Liver (tissue), 8 donors: ENCODE measurements at regions not wholly inside any gene's neighbourhood (a gene's known extent, or its start where the extent isn't known, plus 50 kb on each side); places are given as distances from the start of the nearest gene placed in this dataset.

Experiments used
- DNase-seq: peaks from one replicate; pipeline ENCODE4 v3.0.0-alpha.2; 2017; ENCODE audit warnings: low spot score
- H3K27ac ChIP-seq, 2 donors: one replicate each; pipeline ENCODE4 v1.7.0; 2013; ENCODE audit warnings: inconsistent platforms in 2 of 2, low read length in 2 of 2, control low read depth in 1 of 2, low read depth in 1 of 2, mild to moderate bottlenecking in 1 of 2
- H3K27me3 ChIP-seq, 4 donors: one replicate each; pipeline versions ENCODE4 v1.6.1 to v1.7.0; 2013; ENCODE audit warnings: low read length in 3 of 4, inconsistent platforms in 1 of 4, mild to moderate bottlenecking in 1 of 4, moderate library complexity in 1 of 4; ENCODE audit not compliant: control insufficient read depth in 4 of 4, insufficient read depth in 4 of 4
- H3K36me3 ChIP-seq, 4 donors: one replicate each; pipeline versions ENCODE4 v1.6.1 to v1.7.0; 2013; ENCODE audit warnings: low read length in 3 of 4, mild to moderate bottlenecking in 3 of 4, low read depth in 1 of 4, moderate library complexity in 1 of 4; ENCODE audit not compliant: control insufficient read depth in 4 of 4, insufficient read depth in 3 of 4
- H3K4me1 ChIP-seq, 4 donors: one replicate each; pipeline versions ENCODE4 v1.6.1 to v1.7.0; 2013; ENCODE audit warnings: low read length in 3 of 4, mild to moderate bottlenecking in 3 of 4, moderate library complexity in 1 of 4; ENCODE audit not compliant: control insufficient read depth in 4 of 4, insufficient read depth in 4 of 4
- H3K4me3 ChIP-seq, 3 donors: one replicate each; pipeline versions ENCODE4 v1.6.1 to v1.7.0; 2013; ENCODE audit warnings: low read length in 3 of 3, control low read depth in 1 of 3, low read depth in 1 of 3, mild to moderate bottlenecking in 1 of 3
- H3K9ac ChIP-seq, 2 donors: one replicate each; pipeline ENCODE4 v1.7.0; 2013; ENCODE audit warnings: low read length in 2 of 2, mild to moderate bottlenecking in 2 of 2, moderate library complexity in 2 of 2, control low read depth in 1 of 2, low read depth in 1 of 2
- H3K9me3 ChIP-seq, 4 donors: one replicate each; pipeline versions ENCODE4 v1.6.1 to v1.7.0; 2013; ENCODE audit warnings: low read length in 3 of 4; ENCODE audit not compliant: control insufficient read depth in 4 of 4
- ATF3 ChIP-seq: IDR thresholded peaks from 2 replicates; pipeline ENCODE4 v1.6.1; 2016; ENCODE audit warnings: antibody characterized with exemption
- CTCF ChIP-seq: fragments of 150-350 bp; IDR thresholded peaks from 2 replicates; pipeline ENCODE4 v1.5.1; 2017; ENCODE audit warnings: improper control_type of control experiment, low read depth, low read length; ENCODE audit not compliant: missing input control
- EGR1 ChIP-seq, 2 donors: IDR thresholded peaks; 2 replicates each; pipeline ENCODE4 v1.6.1; 2016 to 2018; ENCODE audit warnings: antibody characterized with exemption in 2 of 2, low read depth in 2 of 2
- FOXA1 ChIP-seq: IDR thresholded peaks from 2 replicates; pipeline ENCODE4 v1.6.1; 2016; ENCODE audit warnings: antibody characterized with exemption
- FOXA2 ChIP-seq: IDR thresholded peaks from 2 replicates; pipeline ENCODE4 v1.6.1; 2016; ENCODE audit warnings: antibody characterized with exemption
- GABPA ChIP-seq, 2 donors: IDR thresholded peaks in 1 of 2; conservative IDR thresholded peaks in 1 of 2; 2 replicates each; pipeline ENCODE4 v1.6.1; 2016; ENCODE audit warnings: antibody characterized with exemption in 2 of 2, mild to moderate bottlenecking in 1 of 2, moderate library complexity in 1 of 2
- HNF4A ChIP-seq, 2 donors: conservative IDR thresholded peaks; 2 replicates each; pipeline ENCODE4 v1.6.1; 2016; ENCODE audit warnings: antibody characterized with exemption in 2 of 2, mild to moderate bottlenecking in 2 of 2
- JUND ChIP-seq, 2 donors: IDR thresholded peaks; 2 replicates each; pipeline ENCODE4 v1.6.1; 2016; ENCODE audit warnings: antibody characterized with exemption in 2 of 2
- MAX ChIP-seq: IDR thresholded peaks from 2 replicates; pipeline ENCODE4 v1.6.1; 2016; ENCODE audit warnings: antibody characterized with exemption
- NR2F2 ChIP-seq: IDR thresholded peaks from 2 replicates; pipeline ENCODE4 v1.6.1; 2016; ENCODE audit warnings: antibody characterized with exemption
- RAD21 ChIP-seq, 2 donors: IDR thresholded peaks; 2 replicates each; pipeline ENCODE4 v1.6.1; 2016; ENCODE audit warnings: antibody characterized with exemption in 2 of 2, mild to moderate bottlenecking in 2 of 2
- REST ChIP-seq: IDR thresholded peaks from 2 replicates; pipeline ENCODE4 v1.6.1; 2016; ENCODE audit warnings: antibody characterized with exemption, mild to moderate bottlenecking
- RXRA ChIP-seq, 2 donors: IDR thresholded peaks; 2 replicates each; pipeline ENCODE4 v1.6.1; 2017 to 2018; ENCODE audit warnings: antibody characterized with exemption in 2 of 2, mild to moderate bottlenecking in 1 of 2
- TAF1 ChIP-seq: conservative IDR thresholded peaks from 2 replicates; pipeline ENCODE4 v1.6.1; 2016; ENCODE audit warnings: antibody characterized with exemption, mild to moderate bottlenecking
- YY1 ChIP-seq: IDR thresholded peaks from 2 replicates; pipeline ENCODE4 v1.6.1; 2016; ENCODE audit warnings: antibody characterized with exemption, mild to moderate bottlenecking
- ZBTB33 ChIP-seq: IDR thresholded peaks from 2 replicates; pipeline ENCODE4 v1.6.1; 2016; ENCODE audit warnings: antibody characterized with exemption
- WGBS: extraction: QIAGEN DNeasy Blood & Tissue Kit; methylation state at CpG from one replicate; pipeline ENCODE4 v1.1.7; 2013; 5-methylcytosine and 5-hydroxymethylcytosine counted together
- donor health status: healthy.
- donor health status: healthy.
- donor health status: healthy.
- donor health status: healthy.
- donor health status: healthy.

- TF ChIP-seq CTCF, result no peak
- no peak for TF ChIP-seq YY1
- TF ChIP-seq RXRA (IDR thresholded peaks at IDR 0.05), result no peak
- TF ChIP-seq JUND (IDR thresholded peaks at IDR 0.05), result no peak
Observed at GRCh38 chr6:87858440-87858839, 156.4 kb upstream of the AKIRIN2 start (continued).

GRCh38 chr6:87851674-87852299 lies 149.8 kb upstream of the AKIRIN2 start:
- TF ChIP-seq RAD21 (IDR thresholded peaks at IDR 0.05), result no peak
- Histone ChIP-seq H3K4me3 (no peak overlapping the region), H3K27me3 (no peaks in the 10 kb centered on the region), H3K9ac (no peak overlapping the region), H3K4me1 (no peaks in the 10 kb centered on the region), H3K27ac (no peak overlapping the region), H3K36me3 (no peaks in the 10 kb centered on the region), H3K9me3 (no peaks in the 10 kb centered on the region)
- WGBS, result 66% methylated on average over 4 of the region's 4 CpGs
- no peak for DNase-seq

GRCh38 chr6:87848616-87849015 lies 146.6 kb upstream of the AKIRIN2 start:
- TF ChIP-seq ATF3 (no peak), NR2F2 (no peak), TAF1 (no peak), REST (no peak), EGR1 (IDR thresholded peaks at IDR 0.05; ENCODE audit: low read depth in 2 of 2) (no peak), CTCF (no peak), GABPA (IDR thresholded peaks at IDR 0.05 in 1 of 2, conservative IDR thresholded peaks at IDR 0.05 in 1 of 2) (no peak), JUND (IDR thresholded peaks at IDR 0.05) (no peak), ZBTB33 (no peak), RAD21 (IDR thresholded peaks at IDR 0.05) (no peak), FOXA1 (no peak), MAX (no peak), HNF4A (conservative IDR thresholded peaks at IDR 0.05) (no peak), YY1 (no peak), FOXA2 (no peak)
- Histone ChIP-seq H3K27ac (no peak overlapping the region), H3K9me3 (no peaks in the 10 kb centered on the region), H3K27me3 (no peaks in the 10 kb centered on the region), H3K4me3 (no peak overlapping the region), H3K9ac (no peak overlapping the region), H3K36me3 (no peaks in the 10 kb centered on the region), H3K4me1 (no peaks in the 10 kb centered on the region)
- 82% methylated on average over 3 of the region's 3 CpGs for WGBS
- DNase-seq, result no peak
